Upper lobe of left lung (tissue), 6 donors: ENCODE measurements at regions not wholly inside any gene's neighbourhood (a gene's known extent, or its start where the extent isn't known, plus 50 kb on each side); places are given as distances from the start of the nearest gene placed in this dataset.

ENCODE experiments used
- ATAC-seq, 2 donors: fragments of 200-7000 bp; cut with Tn5 transposase; one replicate each; pipeline ENCODE4 v1.9.1; 2022; ENCODE audit warnings: mild to moderate bottlenecking in 2 of 2, moderate library complexity in 2 of 2; ENCODE audit not compliant: low FRiP score in 2 of 2
- DNase-seq, 2 donors: peaks; one replicate each; pipeline ENCODE4 v3.0.0-alpha.2; 2019 to 2020
- H3K27ac ChIP-seq, 4 donors: fragments of 200-600 bp; sonication (generic); one replicate each; pipeline ENCODE4 v1.5.1; 2016 to 2019
- H3K27me3 ChIP-seq, 4 donors: fragments of 200-600 bp; sonication (generic); one replicate each; pipeline ENCODE4 v1.5.1; 2017 to 2019
- H3K36me3 ChIP-seq, 4 donors: fragments of 200-600 bp; sonication (generic); one replicate each; pipeline ENCODE4 v1.5.1; 2016 to 2019
- H3K4me1 ChIP-seq, 4 donors: fragments of 200-600 bp; sonication (generic); one replicate each; pipeline ENCODE4 v1.5.1; 2018 to 2019
- H3K4me3 ChIP-seq, 4 donors: fragments of 200-600 bp; sonication (generic); one replicate each; pipeline ENCODE4 v1.5.1; 2017 to 2019; ENCODE audit warnings: mild to moderate bottlenecking in 2 of 4, moderate library complexity in 1 of 4
- H3K9me3 ChIP-seq, 4 donors: fragments of 200-600 bp; sonication (generic); one replicate each; pipeline ENCODE4 v1.5.1; 2018 to 2019
- CTCF ChIP-seq, 6 experiments: fragments of 450-650 bp in 4 of 6; fragments of 200-600 bp in 2 of 6; sonication (generic) in 2 of 6; IDR thresholded peaks; one replicate each; pipeline ENCODE4 v1.5.1; 2016 to 2019; ENCODE audit warnings: antibody characterized with exemption in 6 of 6
- EP300 ChIP-seq, 4 donors: sonication (generic); formaldehyde crosslinking; IDR thresholded peaks; one replicate each; pipeline ENCODE4 v1.5.1; 2017; ENCODE audit warnings: antibody characterized with exemption in 4 of 4, control low read depth in 2 of 4
- POLR2A ChIP-seq, 4 donors: fragments of 450-650 bp; IDR thresholded peaks; one replicate each; pipeline ENCODE4 v1.5.1; 2016 to 2017; ENCODE audit warnings: antibody characterized with exemption in 4 of 4, mild to moderate bottlenecking in 2 of 4
- POLR2AphosphoS5 ChIP-seq, 2 donors: sonication (generic); formaldehyde crosslinking; IDR thresholded peaks; one replicate each; pipeline ENCODE4 v1.5.1; 2017; ENCODE audit warnings: antibody characterized with exemption in 2 of 2
- WGBS, 2 donors: methylation state at CpG; one replicate each; pipeline ENCODE4 v1.1.5; 2017 to 2018; 5-methylcytosine and 5-hydroxymethylcytosine counted together
- donor health status: DM: no; HTN: no; CAD: no; lungs with moderate emphysema.
- donor health status: DM: no; HTN: yes; CAD: no; lungs with severe emphysema.

- Histone ChIP-seq H3K9me3 (no peaks in the 10 kb centered on the region), H3K4me3 (no peak overlapping the region), H3K27me3 (no peaks in the 10 kb centered on the region), H3K36me3 (no peaks in the 10 kb centered on the region), H3K4me1 (peaks cover 6 to 8% (median 7%) of the 10 kb centered on the region in 4 donors), H3K27ac (no peak overlapping the region)
- TF ChIP-seq EP300 (IDR thresholded peaks at IDR 0.05) (no peak), POLR2AphosphoS5 (IDR thresholded peaks at IDR 0.05) (no peak), CTCF (IDR thresholded peaks at IDR 0.05) (no peak), POLR2A (IDR thresholded peaks at IDR 0.05) (no peak)
- WGBS, 2 donors, result 91 to 93% methylated on average over 25 to 29 of the region's 29 CpGs
- DNase-seq, result peak in 1 of 2 donors; percentile 57
- ATAC-seq, result no peak
Observed at GRCh38 chr7:347644-348479, 57.9 kb downstream of the FOXL3 start.

- Histone ChIP-seq H3K27me3 (no peaks in the 10 kb centered on the region), H3K27ac (no peak overlapping the region), H3K36me3 (no peaks in the 10 kb centered on the region), H3K4me3 (no peak overlapping the region), H3K9me3 (no peaks in the 10 kb centered on the region), H3K4me1 (peaks cover 6 to 8% (median 7%) of the 10 kb centered on the region in 4 donors)
- ATAC-seq (no peak), DNase-seq (no peak)
- no peak for TF ChIP-seq EP300 (IDR thresholded peaks at IDR 0.05)
- TF ChIP-seq POLR2AphosphoS5 (IDR thresholded peaks at IDR 0.05), result no peak
- TF ChIP-seq POLR2A (IDR thresholded peaks at IDR 0.05), result no peak
- TF ChIP-seq CTCF (IDR thresholded peaks at IDR 0.05), result no peak
- 75 to 78% methylated on average over 6 to 11 of the region's 11 CpGs for WGBS, 2 donors
Observed at GRCh38 chr7:348480-348844, 58.5 kb downstream of the FOXL3 start.

- H3K27me3 ChIP-seq, result no peaks in the 10 kb centered on the region
- no peaks in the 10 kb centered on the region for H3K36me3 ChIP-seq
- ATAC-seq, result no peak
- TF ChIP-seq CTCF (IDR thresholded peaks at IDR 0.05), result no peak
- no peak for TF ChIP-seq POLR2A (IDR thresholded peaks at IDR 0.05)
- no peak for TF ChIP-seq POLR2AphosphoS5 (IDR thresholded peaks at IDR 0.05)
- no peak for TF ChIP-seq EP300 (IDR thresholded peaks at IDR 0.05)
- H3K27ac ChIP-seq, result no peak overlapping the region
- H3K4me1 ChIP-seq, result peaks cover 6 to 8% (median 7%) of the 10 kb centered on the region in 4 donors
- peak in 1 of 2 donors; percentile 86 for DNase-seq
- H3K4me3 ChIP-seq, result no peak overlapping the region
- 61 to 76% methylated on average over 8 to 32 of the region's 34 CpGs for WGBS, 2 donors
- no peaks in the 10 kb centered on the region for H3K9me3 ChIP-seq
Observed at GRCh38 chr7:348962-349743, 59.2 kb downstream of the FOXL3 start.

GRCh38 chr7:351256-351655, 61.3 kb downstream of the FOXL3 start:
- Histone ChIP-seq H3K4me3 (peak overlapping the region in 1 of 4 donors; percentile 26), H3K4me1 (peaks cover 6 to 8% (median 7%) of the 10 kb centered on the region in 4 donors), H3K27ac (peak overlapping the region in 1 of 4 donors; percentile 69), H3K27me3 (no peaks in the 10 kb centered on the region), H3K9me3 (no peaks in the 10 kb centered on the region), H3K36me3 (no peaks in the 10 kb centered on the region)
- WGBS, 2 donors, result 37 to 51% methylated on average over 20 of the region's 20 CpGs
- ATAC-seq (no peak), DNase-seq (no peak)
- TF ChIP-seq POLR2AphosphoS5 (IDR thresholded peaks at IDR 0.05) (peak in 1 of 2 donors; percentile 80), POLR2A (IDR thresholded peaks at IDR 0.05) (no peak)
